Karpas-422 (cell line): ENCODE measurements at regions not wholly inside any gene's neighbourhood (a gene's known extent, or its start where the extent isn't known, plus 50 kb on each side); places are given as distances from the start of the nearest gene placed in this dataset.
"Not testable (repeated sequence)": the region's sequence is repeated elsewhere in the genome, so short reads cannot be mapped to it uniquely, and the experiment has no call there.

ENCODE experiments used
- DNase-seq: peaks from one replicate; pipeline ENCODE4 v3.0.0-alpha.2; 2015
- H2AFZ ChIP-seq: fragments of 200-600 bp; sonication (generic); 2 replicates; pipeline ENCODE4 v1.6.1; 2014; ENCODE audit warnings: antibody characterized with exemption, low read length, mixed read lengths
- H3K27ac ChIP-seq: fragments of 200-600 bp; sonication (generic); 2 replicates; pipeline ENCODE4 v1.5.1; 2014; ENCODE audit warnings: mild to moderate bottlenecking, low read length, moderate library complexity
- H3K27me3 ChIP-seq: fragments of 200-600 bp; sonication (generic); 2 replicates; pipeline ENCODE4 v1.6.1; 2014; ENCODE audit warnings: low read length, mixed read lengths
- H3K36me3 ChIP-seq: fragments of 200-600 bp; sonication (generic); 2 replicates; pipeline ENCODE4 v1.6.1; 2014; ENCODE audit warnings: low read length, mixed read lengths; ENCODE audit not compliant: insufficient read depth
- H3K4me1 ChIP-seq: fragments of 200-600 bp; sonication (generic); 2 replicates; pipeline ENCODE4 v1.6.1; 2014; ENCODE audit warnings: mild to moderate bottlenecking, low read length, mixed read lengths
- H3K4me2 ChIP-seq: fragments of 200-600 bp; sonication (generic); 2 replicates; pipeline ENCODE4 v1.6.1; 2014; ENCODE audit warnings: low read length, low read depth, mild to moderate bottlenecking; ENCODE audit not compliant: poor library complexity, severe bottlenecking
- H3K4me3 ChIP-seq: fragments of 200-600 bp; sonication (generic); 2 replicates; pipeline ENCODE4 v1.5.1; 2014; ENCODE audit warnings: mild to moderate bottlenecking, antibody characterized with exemption, low read length, mixed read lengths
- H3K79me2 ChIP-seq: fragments of 200-600 bp; sonication (generic); 2 replicates; pipeline ENCODE4 v1.6.1; 2014; ENCODE audit warnings: mild to moderate bottlenecking, low read length, mixed read lengths
- H3K9ac ChIP-seq: fragments of 200-600 bp; sonication (generic); 2 replicates; pipeline ENCODE4 v1.6.0; 2014; ENCODE audit warnings: low read length
- H3K9me2 ChIP-seq: fragments of 200-600 bp; sonication (generic), shearing (Covaris generic); replicated peaks from 2 replicates; pipeline ENCODE4 v1.6.0; 2014; ENCODE audit warnings: mild to moderate bottlenecking, low read length, moderate library complexity; ENCODE audit not compliant: insufficient read depth
- H3K9me3 ChIP-seq: fragments of 300-700, 200-600 bp; sonication (generic); 2 replicates; pipeline ENCODE4 v1.6.1; 2014; ENCODE audit warnings: low read length, mixed read lengths
- H4K20me1 ChIP-seq: fragments of 200-600 bp; sonication (generic); 2 replicates; pipeline ENCODE4 v1.6.1; 2014; ENCODE audit warnings: mild to moderate bottlenecking, antibody characterized with exemption, low read length, low read depth; ENCODE audit not compliant: insufficient read depth

DNA sequence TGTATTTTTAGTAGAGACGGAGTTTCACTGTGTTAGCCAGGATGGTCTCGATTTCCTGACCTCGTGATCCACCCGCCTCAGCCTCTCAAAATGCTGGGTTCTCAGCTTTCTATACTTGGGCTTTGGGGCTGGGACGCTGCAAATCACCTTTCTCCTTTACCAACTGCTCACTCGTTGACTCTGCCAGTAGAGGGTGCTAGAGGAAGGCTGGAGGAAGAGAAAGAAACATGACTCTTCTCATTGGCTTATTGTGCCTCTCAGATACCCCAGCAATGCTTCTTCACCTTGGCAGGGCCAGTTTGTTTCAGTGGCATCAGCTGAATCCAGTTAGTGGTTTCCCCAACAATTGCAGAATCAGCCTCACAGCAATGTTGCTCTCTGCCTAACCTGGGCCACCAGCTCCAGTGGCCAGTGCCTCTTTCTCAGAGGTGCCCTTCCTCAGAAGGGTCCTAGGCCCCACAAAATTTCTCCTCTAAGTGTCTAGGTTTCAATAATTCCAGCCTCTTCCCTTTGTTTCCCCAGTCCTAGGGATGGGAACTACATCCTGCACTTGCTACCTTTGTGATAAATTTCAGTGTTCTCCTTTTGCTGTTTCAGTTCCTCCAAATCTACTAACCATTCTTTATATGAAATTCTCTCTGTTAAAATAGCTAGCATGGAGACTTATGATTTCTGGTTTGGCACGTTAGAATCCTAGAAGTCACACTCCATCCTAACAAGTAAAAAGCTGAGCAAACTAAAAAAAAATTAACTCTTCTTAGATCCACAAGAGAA, 71.5 kb upstream of the VSTM5 start:
- Histone ChIP-seq H3K4me2 (no peak overlapping the region), H3K27ac (no peak overlapping the region), H4K20me1 (no peaks in the 10 kb centered on the region), H3K9me3 (peaks cover 4% of the 10 kb centered on the region; the same call in 1 of the 2 replicates), H3K4me3 (no peak overlapping the region), H3K79me2 (no peaks in the 10 kb centered on the region), H2AFZ (no peak overlapping the region), H3K9ac (no peak overlapping the region), H3K9me2 (no peaks in the 10 kb centered on the region), H3K36me3 (no peaks in the 10 kb centered on the region), H3K27me3 (no peaks in the 10 kb centered on the region), H3K4me1 (peaks cover 6% of the 10 kb centered on the region; the same call in 1 of the 2 replicates)
- peak; percentile 96 for DNase-seq

DNA sequence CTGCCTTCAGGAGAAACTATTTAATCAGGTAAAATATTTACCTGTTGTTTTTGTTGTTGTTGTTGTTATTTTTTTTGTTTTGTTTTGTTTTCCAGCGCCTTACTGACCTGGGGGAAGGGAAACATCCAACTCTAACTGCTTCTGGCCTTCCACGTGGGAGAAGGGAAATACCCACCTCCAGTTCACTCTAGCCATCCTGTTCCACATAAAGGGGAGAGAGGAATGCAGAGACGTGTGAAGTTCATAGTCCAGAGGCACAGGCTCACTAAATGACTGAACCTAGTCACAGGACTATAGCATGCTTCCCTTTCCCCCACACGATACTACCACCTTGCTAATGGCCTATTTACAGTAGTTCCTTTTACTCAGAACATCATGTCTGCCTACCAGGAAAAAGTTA, 72.4 kb upstream of the VSTM5 start:
- H3K4me3 ChIP-seq, result no peak overlapping the region
- no peak overlapping the region for H3K9ac ChIP-seq
- no peak overlapping the region for H2AFZ ChIP-seq
- no peaks in the 10 kb centered on the region for H3K36me3 ChIP-seq
- H3K9me3 ChIP-seq, result peaks cover 4% of the 10 kb centered on the region; the same call in 1 of the 2 replicates
- H3K27ac ChIP-seq, result no peak overlapping the region
- no peaks in the 10 kb centered on the region for H3K9me2 ChIP-seq
- peaks cover 6% of the 10 kb centered on the region; the same call in 1 of the 2 replicates for H3K4me1 ChIP-seq
- H4K20me1 ChIP-seq, result no peaks in the 10 kb centered on the region
- H3K79me2 ChIP-seq, result no peaks in the 10 kb centered on the region
- no peak for DNase-seq
- no peak overlapping the region for H3K4me2 ChIP-seq
- H3K27me3 ChIP-seq, result no peaks in the 10 kb centered on the region

DNA sequence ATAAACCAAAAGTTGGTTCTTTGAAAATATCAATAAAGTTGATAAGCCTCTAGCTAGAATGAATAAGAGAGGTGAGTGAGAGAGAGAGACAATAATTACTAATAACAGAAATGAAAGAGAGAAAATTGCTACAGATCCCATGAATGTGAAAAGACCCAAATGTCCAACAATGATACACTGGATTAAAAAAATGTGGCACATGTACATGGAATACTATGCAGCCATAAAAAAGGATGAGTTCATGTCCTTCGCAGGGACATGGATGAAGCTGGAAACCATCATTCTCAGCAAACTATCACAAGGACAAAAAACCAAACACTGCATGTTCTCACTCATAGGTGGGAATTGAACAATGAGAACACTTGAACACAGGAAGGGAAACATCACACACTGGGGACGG, 75.7 kb upstream of the VSTM5 start:
- not testable (repeated sequence) for H3K4me1 ChIP-seq, H4K20me1 ChIP-seq, H3K9me2 ChIP-seq, DNase-seq, H3K27ac ChIP-seq, H3K36me3 ChIP-seq, H3K9me3 ChIP-seq, H3K4me2 ChIP-seq, H2AFZ ChIP-seq, H3K79me2 ChIP-seq, H3K4me3 ChIP-seq, H3K27me3 ChIP-seq, H3K9ac ChIP-seq

GRCh38 chr11:93929407-93929806, 79.0 kb upstream of the VSTM5 start:
- Histone ChIP-seq H3K27me3 (no peaks in the 10 kb centered on the region), H3K4me3 (no peak overlapping the region), H3K9ac (no peak overlapping the region), H4K20me1 (no peaks in the 10 kb centered on the region), H3K9me3 (peaks cover 4% of the 10 kb centered on the region; the same call in 1 of the 2 replicates), H3K4me1 (no peaks in the 10 kb centered on the region), H3K27ac (no peak overlapping the region), H3K9me2 (no peaks in the 10 kb centered on the region), H3K36me3 (no peaks in the 10 kb centered on the region), H3K79me2 (no peaks in the 10 kb centered on the region), H2AFZ (no peak overlapping the region), H3K4me2 (no peak overlapping the region)
- no peak for DNase-seq

DNA sequence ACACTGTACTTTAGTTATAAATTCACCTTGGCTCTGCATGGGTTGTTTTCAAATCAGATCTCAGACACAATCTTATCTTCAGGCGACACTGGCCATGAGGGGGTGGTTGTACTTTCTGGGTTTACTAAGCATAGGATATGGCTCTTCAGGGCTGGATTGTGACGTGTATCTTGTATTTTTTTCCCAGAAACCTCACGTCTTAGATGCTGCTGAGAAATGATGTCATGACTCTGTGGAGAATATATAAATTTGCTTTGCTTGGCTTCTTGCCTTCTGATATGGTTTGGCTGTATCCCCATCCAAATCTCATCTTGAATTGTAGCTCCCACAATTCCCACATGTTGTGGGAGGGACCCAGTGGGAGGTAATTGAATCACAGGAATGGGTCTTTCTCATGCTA, 82.8 kb upstream of the VSTM5 start:
- Histone ChIP-seq H3K4me2 (no peak overlapping the region), H3K27ac (no peak overlapping the region), H3K9me3 (no peaks in the 10 kb centered on the region), H3K4me3 (no peak overlapping the region), H3K27me3 (no peaks in the 10 kb centered on the region), H4K20me1 (no peaks in the 10 kb centered on the region), H3K9ac (no peak overlapping the region), H3K4me1 (no peaks in the 10 kb centered on the region; the same call in 1 of the 2 replicates), H3K36me3 (no peaks in the 10 kb centered on the region), H2AFZ (no peak overlapping the region), H3K9me2 (no peaks in the 10 kb centered on the region), H3K79me2 (no peaks in the 10 kb centered on the region)
- DNase-seq, result no peak

DNA sequence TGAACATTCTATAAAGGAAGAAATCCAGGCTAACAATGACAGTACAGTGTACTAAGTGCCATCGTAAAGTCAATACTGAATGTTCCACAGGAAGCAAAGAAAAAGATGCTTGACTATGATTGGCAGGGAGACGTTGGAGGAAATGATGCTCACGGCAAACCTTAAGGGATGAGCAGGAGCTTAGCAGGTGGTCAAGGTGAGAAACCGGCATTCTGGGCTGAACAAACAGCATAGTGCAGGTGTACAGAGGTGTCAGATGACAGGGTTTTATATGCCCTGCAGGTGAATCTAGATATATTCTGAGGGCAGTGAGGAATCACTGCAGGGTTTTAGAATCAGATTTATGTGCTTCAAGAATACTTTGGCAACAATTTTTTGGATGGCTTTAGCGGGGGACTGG, 85.3 kb upstream of the HEPHL1 start:
- Histone ChIP-seq H2AFZ (no peak overlapping the region), H3K27me3 (no peaks in the 10 kb centered on the region), H4K20me1 (no peaks in the 10 kb centered on the region), H3K27ac (no peak overlapping the region), H3K36me3 (no peaks in the 10 kb centered on the region), H3K4me2 (no peak overlapping the region), H3K4me3 (no peak overlapping the region), H3K9me2 (no peaks in the 10 kb centered on the region), H3K9me3 (no peaks in the 10 kb centered on the region), H3K9ac (no peak overlapping the region), H3K79me2 (no peaks in the 10 kb centered on the region), H3K4me1 (no peaks in the 10 kb centered on the region; the same call in 1 of the 2 replicates)
- DNase-seq, result no peak

DNA sequence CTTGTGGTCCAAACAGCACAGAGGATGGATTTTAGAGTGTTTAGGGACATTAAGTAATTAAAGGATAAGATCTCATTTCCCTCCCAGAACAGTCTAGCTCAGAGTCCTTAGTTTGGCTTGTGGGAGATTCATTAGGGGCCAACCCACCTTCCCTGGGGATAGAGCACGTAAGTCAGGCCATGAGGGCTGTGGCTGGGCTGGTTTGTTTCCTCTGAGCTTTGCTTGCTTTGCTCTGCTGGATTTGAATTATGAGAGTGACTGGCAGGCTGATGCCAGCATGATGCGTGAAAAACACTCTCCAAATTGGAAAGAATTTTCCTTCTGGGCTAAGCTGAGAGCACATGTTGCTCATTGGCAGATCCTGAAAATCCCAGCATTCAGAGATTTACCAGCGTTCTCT, 84.7 kb upstream of the HEPHL1 start:
- H3K9ac ChIP-seq, result no peak overlapping the region
- H3K36me3 ChIP-seq, result no peaks in the 10 kb centered on the region

DNA sequence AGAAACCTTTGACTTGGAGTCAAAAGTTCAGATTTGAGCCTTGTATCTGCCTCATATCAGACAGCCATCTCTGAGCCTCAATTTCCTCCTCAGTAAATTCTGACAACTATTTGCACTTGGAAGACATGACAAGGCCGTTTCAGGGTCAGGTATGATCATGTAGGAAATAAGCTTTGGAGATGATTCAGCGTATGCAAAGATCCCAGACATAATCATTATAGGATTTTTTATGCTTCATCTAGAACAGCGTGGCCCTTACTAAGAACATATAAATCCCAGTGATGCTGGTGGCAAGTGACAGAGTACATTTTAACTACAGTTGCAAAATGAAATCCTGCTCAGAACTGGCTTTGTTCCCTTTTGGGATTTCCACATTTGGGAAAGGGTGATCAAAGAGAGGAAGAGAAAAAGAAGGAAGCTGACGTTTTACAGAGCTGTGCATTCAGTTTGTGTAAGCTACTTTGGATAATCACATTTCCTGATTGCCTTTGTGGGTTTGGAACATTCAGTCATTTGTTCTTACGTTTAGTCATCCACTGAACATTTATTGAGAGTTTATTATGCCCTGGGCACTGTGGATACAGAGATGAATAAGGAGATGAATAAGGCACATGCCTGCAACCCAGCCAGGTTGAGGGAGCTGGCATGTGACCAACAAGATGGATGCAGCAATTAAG, 81.9 kb upstream of the HEPHL1 start:
- Histone ChIP-seq H3K79me2 (no peaks in the 10 kb centered on the region), H3K9ac (no peak overlapping the region), H3K27ac (no peak overlapping the region), H3K9me2 (no peaks in the 10 kb centered on the region), H4K20me1 (no peaks in the 10 kb centered on the region), H3K4me3 (no peak overlapping the region), H2AFZ (no peak overlapping the region), H3K4me2 (no peak overlapping the region), H3K9me3 (no peaks in the 10 kb centered on the region), H3K36me3 (no peaks in the 10 kb centered on the region), H3K4me1 (peaks cover 4% of the 10 kb centered on the region), H3K27me3 (no peaks in the 10 kb centered on the region)
- DNase-seq, result no peak

More for the DNA sequence above, 84.7 kb upstream of the HEPHL1 start:
- Histone ChIP-seq H3K9me2 (no peaks in the 10 kb centered on the region), H3K4me3 (no peak overlapping the region), H3K79me2 (no peaks in the 10 kb centered on the region), H2AFZ (no peak overlapping the region), H3K4me2 (no peak overlapping the region), H3K27ac (no peak overlapping the region), H3K4me1 (no peaks in the 10 kb centered on the region; the same call in 1 of the 2 replicates), H4K20me1 (no peaks in the 10 kb centered on the region), H3K9me3 (no peaks in the 10 kb centered on the region), H3K27me3 (no peaks in the 10 kb centered on the region)
- no peak for DNase-seq
